ENCODE measurements at regions not wholly inside any gene's neighbourhood (a gene's known extent, or its start where the extent isn't known, plus 50 kb on each side); places are given as distances from the start of the nearest gene placed in this dataset.

DNA sequence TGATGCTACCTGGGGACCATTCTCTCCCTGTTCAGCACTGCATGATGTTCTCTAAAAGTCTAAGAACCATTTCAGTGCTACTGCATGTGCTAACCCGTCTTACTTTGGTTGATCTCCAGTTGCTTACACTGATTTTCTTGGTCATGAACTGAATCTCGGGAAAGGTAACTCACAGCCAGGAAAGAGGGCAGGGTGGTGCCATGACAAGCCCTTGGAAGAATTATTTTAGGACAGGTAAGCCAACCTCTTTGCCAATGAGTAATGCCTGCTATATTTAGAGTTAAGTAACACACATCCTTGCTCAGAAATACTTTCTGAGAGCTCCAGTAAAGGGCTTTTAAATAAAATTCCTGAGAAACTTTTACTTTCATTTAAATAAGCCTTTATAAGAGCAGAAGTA lies 126.7 kb downstream of the ARL4A start:
- TF ChIP-seq, protein P1, sequence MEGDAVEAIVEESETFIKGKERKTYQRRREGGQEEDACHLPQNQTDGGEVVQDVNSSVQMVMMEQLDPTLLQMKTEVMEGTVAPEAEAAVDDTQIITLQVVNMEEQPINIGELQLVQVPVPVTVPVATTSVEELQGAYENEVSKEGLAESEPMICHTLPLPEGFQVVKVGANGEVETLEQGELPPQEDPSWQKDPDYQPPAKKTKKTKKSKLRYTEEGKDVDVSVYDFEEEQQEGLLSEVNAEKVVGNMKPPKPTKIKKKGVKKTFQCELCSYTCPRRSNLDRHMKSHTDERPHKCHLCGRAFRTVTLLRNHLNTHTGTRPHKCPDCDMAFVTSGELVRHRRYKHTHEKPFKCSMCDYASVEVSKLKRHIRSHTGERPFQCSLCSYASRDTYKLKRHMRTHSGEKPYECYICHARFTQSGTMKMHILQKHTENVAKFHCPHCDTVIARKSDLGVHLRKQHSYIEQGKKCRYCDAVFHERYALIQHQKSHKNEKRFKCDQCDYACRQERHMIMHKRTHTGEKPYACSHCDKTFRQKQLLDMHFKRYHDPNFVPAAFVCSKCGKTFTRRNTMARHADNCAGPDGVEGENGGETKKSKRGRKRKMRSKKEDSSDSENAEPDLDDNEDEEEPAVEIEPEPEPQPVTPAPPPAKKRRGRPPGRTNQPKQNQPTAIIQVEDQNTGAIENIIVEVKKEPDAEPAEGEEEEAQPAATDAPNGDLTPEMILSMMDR (IDR thresholded peaks at IDR 0.05) = no peak
- TF ChIP-seq POLR2A (IDR thresholded peaks at IDR 0.05) = no peak
